ENCODE measurements at regions not wholly inside any gene's neighbourhood (a gene's known extent, or its start where the extent isn't known, plus 50 kb on each side); places are given as distances from the start of the nearest gene placed in this dataset.
A peak's percentile ranks its signal among the peaks of the same experiment; 100 is the strongest.

- no peak for DNase-seq
Measured at GRCh38 chr10:120710076-120710475, 141.1 kb upstream of the WDR11 start.

GRCh38 chr10:120711860-120712259 lies 139.3 kb upstream of the WDR11 start:
- no peak for DNase-seq

- DNase-seq, result no peak
Measured at GRCh38 chr10:120713573-120714205, 137.5 kb upstream of the WDR11 start.

- DNase-seq, result no peak
Measured at GRCh38 chr10:120715171-120715570, 136.0 kb upstream of the WDR11 start.

GRCh38 chr10:120719333-120719732 lies 131.8 kb upstream of the WDR11 start:
- no peak for DNase-seq

- no peak for DNase-seq
Measured at GRCh38 chr10:120727001-120727400, 124.2 kb upstream of the WDR11 start.

- no peak for DNase-seq
Measured at GRCh38 chr10:120729547-120729946, 121.6 kb upstream of the WDR11 start.

GRCh38 chr10:120732067-120732466 lies 119.1 kb upstream of the WDR11 start:
- DNase-seq, result no peak

- DNase-seq, result no peak
Measured at GRCh38 chr10:120732643-120733313, 118.4 kb upstream of the WDR11 start.

- no peak for DNase-seq
Measured at GRCh38 chr10:120734483-120735078, 116.6 kb upstream of the WDR11 start.

- no peak for DNase-seq
Measured at GRCh38 chr10:120735315-120735714, 115.8 kb upstream of the WDR11 start.

- peak; percentile 15 for DNase-seq
Measured at GRCh38 chr10:120735773-120736371, 115.3 kb upstream of the WDR11 start.

- DNase-seq, result no peak
Measured at GRCh38 chr10:120736377-120736776, 114.8 kb upstream of the WDR11 start.

- no peak for DNase-seq
Measured at GRCh38 chr10:120738658-120739057, 112.5 kb upstream of the WDR11 start.

- no peak for DNase-seq
Measured at GRCh38 chr10:120741396-120741795, 109.8 kb upstream of the WDR11 start.

GRCh38 chr10:120742373-120742772 lies 108.8 kb upstream of the WDR11 start:
- no peak for DNase-seq

- DNase-seq, result no peak
Measured at GRCh38 chr10:120744040-120744439, 107.1 kb upstream of the WDR11 start.

GRCh38 chr10:120746001-120746777 lies 105.0 kb upstream of the WDR11 start:
- DNase-seq, result no peak

GRCh38 chr10:120748519-120748918 lies 102.6 kb upstream of the WDR11 start:
- DNase-seq, result no peak

GRCh38 chr10:120749072-120749471 lies 102.1 kb upstream of the WDR11 start:
- no peak for DNase-seq

- no peak for DNase-seq
Measured at GRCh38 chr10:120749856-120750566, 101.2 kb upstream of the WDR11 start.

- no peak for DNase-seq
Measured at GRCh38 chr10:120755771-120756170, 95.4 kb upstream of the WDR11 start.

- DNase-seq, result no peak
Measured at GRCh38 chr10:120760253-120760652, 90.9 kb upstream of the WDR11 start.
